ENCODE measurements at regions not wholly inside any gene's neighbourhood (a gene's known extent, or its start where the extent isn't known, plus 50 kb on each side); places are given as distances from the start of the nearest gene placed in this dataset.

GRCh38 chr3:171984883-171985282, 54.5 kb upstream of the FNDC3B start:
- no peaks in the 10 kb centered on the region for H3K27me3 ChIP-seq
- TF ChIP-seq POLR2AphosphoS5 (IDR thresholded peaks at IDR 0.05; ENCODE audit: insufficient read depth in 1 of 2, low read depth in 1 of 2) (no peak), CTCF (IDR thresholded peaks at IDR 0.05) (no peak), POLR2A (IDR thresholded peaks at IDR 0.05) (no peak)
- no peaks in the 10 kb centered on the region for H3K9me3 ChIP-seq
- no peaks in the 10 kb centered on the region for H3K36me3 ChIP-seq
- no peak overlapping the region for H3K27ac ChIP-seq
- no peak overlapping the region for H3K4me3 ChIP-seq
- no peak for DNase-seq (ENCODE audit: extremely low spot score in 2 of 2)
- intact Hi-C loops (cut with DNase I), result no loop called here
- H3K4me1 ChIP-seq, result peaks cover 15% of the 10 kb centered on the region

- DNase-seq (ENCODE audit: extremely low spot score in 2 of 2), result no peak
- intact Hi-C loops (cut with DNase I), result no loop called here
- TF ChIP-seq POLR2A (IDR thresholded peaks at IDR 0.05), result no peak
- TF ChIP-seq CTCF (IDR thresholded peaks at IDR 0.05), result no peak
- no peak for TF ChIP-seq POLR2AphosphoS5 (IDR thresholded peaks at IDR 0.05; ENCODE audit: insufficient read depth in 1 of 2, low read depth in 1 of 2)
- Histone ChIP-seq H3K36me3 (no peaks in the 10 kb centered on the region), H3K4me3 (no peak overlapping the region), H3K27ac (no peak overlapping the region), H3K4me1 (peaks cover 15% of the 10 kb centered on the region), H3K27me3 (no peaks in the 10 kb centered on the region), H3K9me3 (no peaks in the 10 kb centered on the region)
Observed at GRCh38 chr3:171986176-171986575, 53.2 kb upstream of the FNDC3B start.

GRCh38 chr3:171986757-171987518, 52.4 kb upstream of the FNDC3B start:
- H3K27me3 ChIP-seq, result no peaks in the 10 kb centered on the region
- H3K4me1 ChIP-seq, result peaks cover 15% of the 10 kb centered on the region
- intact Hi-C loops (cut with DNase I), result no loop called here
- peak overlapping the region; percentile 66 for H3K27ac ChIP-seq
- TF ChIP-seq CTCF (IDR thresholded peaks at IDR 0.05), result no peak
- no peak for TF ChIP-seq POLR2AphosphoS5 (IDR thresholded peaks at IDR 0.05; ENCODE audit: insufficient read depth in 1 of 2, low read depth in 1 of 2)
- no peak for TF ChIP-seq POLR2A (IDR thresholded peaks at IDR 0.05)
- H3K4me3 ChIP-seq, result no peak overlapping the region
- H3K36me3 ChIP-seq, result no peaks in the 10 kb centered on the region
- no peaks in the 10 kb centered on the region for H3K9me3 ChIP-seq
- DNase-seq (ENCODE audit: extremely low spot score in 2 of 2), result no peak
